Testis (tissue), 2 donors: ENCODE measurements at regions not wholly inside any gene's neighbourhood (a gene's known extent, or its start where the extent isn't known, plus 50 kb on each side); places are given as distances from the start of the nearest gene placed in this dataset.

ENCODE experiments used
- DNase-seq: peaks from one replicate; pipeline ENCODE4 v3.0.0-alpha.2; 2019
- H3K27ac ChIP-seq, 2 donors: fragments of 200-600 bp; sonication (generic); one replicate each; pipeline ENCODE4 v1.5.1; 2019
- H3K27me3 ChIP-seq: fragments of 200-600 bp; sonication (generic); one replicate; pipeline ENCODE4 v1.5.1; 2019
- H3K36me3 ChIP-seq: fragments of 200-600 bp; sonication (generic); one replicate; pipeline ENCODE4 v1.5.1; 2017; ENCODE audit warnings: low read depth; ENCODE audit errors: missing control alignments
- H3K4me1 ChIP-seq: fragments of 200-600 bp; sonication (generic); one replicate; pipeline ENCODE4 v1.5.1; 2019
- H3K4me3 ChIP-seq, 2 donors: fragments of 200-600 bp; sonication (generic); one replicate each; pipeline ENCODE4 v1.5.1; 2017 to 2019
- H3K9me3 ChIP-seq: fragments of 200-600 bp; sonication (generic); one replicate; pipeline ENCODE4 v1.5.1; 2017
- POLR2A ChIP-seq: fragments of 450-650 bp; IDR thresholded peaks from one replicate; pipeline ENCODE4 v1.6.1; 2017; ENCODE audit warnings: antibody characterized with exemption, mild to moderate bottlenecking, moderate library complexity
- WGBS, 2 donors: methylation state at CpG; one replicate each; pipeline ENCODE4 v1.1.5; 2018; 5-methylcytosine and 5-hydroxymethylcytosine counted together
- intact Hi-C: fragments of 100-400 bp; cut with DNase I; formaldehyde crosslinking; loops from one replicate; pipeline ENCODE4 v1.15.1; 2023; ENCODE audit warnings: low total_unique reads
- TF ChIP-seq, protein P1 (sequence below), 3 experiments: fragments of 450-650 bp in 2 of 3; fragments of 200-600 bp in 1 of 3; sonication (generic) in 1 of 3; IDR thresholded peaks; one replicate each; pipeline ENCODE4 v1.5.1; 2016 to 2019; ENCODE audit warnings: antibody characterized with exemption in 3 of 3, mild to moderate bottlenecking in 2 of 3, moderate library complexity in 1 of 3

DNA sequence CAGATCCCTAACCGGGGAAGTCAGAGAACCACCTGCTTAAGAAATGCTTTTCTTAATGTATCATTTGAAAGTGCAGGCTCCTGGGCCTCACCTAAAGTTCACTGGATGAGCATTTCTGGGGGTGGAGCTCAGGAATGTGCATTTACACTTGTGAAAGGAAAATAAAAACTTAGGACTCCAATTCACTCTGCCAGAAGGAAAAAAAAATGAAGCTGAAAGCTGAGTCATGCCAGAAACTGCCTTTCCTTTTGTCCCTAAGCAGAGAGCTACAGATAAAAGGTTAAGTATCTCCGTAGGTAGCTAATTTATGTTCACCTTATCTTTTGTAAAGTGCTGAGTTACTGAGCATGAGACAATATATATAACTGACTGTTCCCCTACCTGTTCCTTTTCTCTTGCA, 229.5 kb upstream of the MEX3C start:
- WGBS, 2 donors = 61 to 62% methylated on average over 2 of the region's 2 CpGs
- no peak for DNase-seq
- Histone ChIP-seq H3K4me1 (no peaks in the 10 kb centered on the region), H3K9me3 (no peaks in the 10 kb centered on the region), H3K4me3 (no peak overlapping the region), H3K27ac (no peak overlapping the region), H3K36me3 (no peaks in the 10 kb centered on the region), H3K27me3 (no peaks in the 10 kb centered on the region)
- intact Hi-C loops = no loop called here
- no peak for TF ChIP-seq POLR2A
- TF ChIP-seq, protein P1, sequence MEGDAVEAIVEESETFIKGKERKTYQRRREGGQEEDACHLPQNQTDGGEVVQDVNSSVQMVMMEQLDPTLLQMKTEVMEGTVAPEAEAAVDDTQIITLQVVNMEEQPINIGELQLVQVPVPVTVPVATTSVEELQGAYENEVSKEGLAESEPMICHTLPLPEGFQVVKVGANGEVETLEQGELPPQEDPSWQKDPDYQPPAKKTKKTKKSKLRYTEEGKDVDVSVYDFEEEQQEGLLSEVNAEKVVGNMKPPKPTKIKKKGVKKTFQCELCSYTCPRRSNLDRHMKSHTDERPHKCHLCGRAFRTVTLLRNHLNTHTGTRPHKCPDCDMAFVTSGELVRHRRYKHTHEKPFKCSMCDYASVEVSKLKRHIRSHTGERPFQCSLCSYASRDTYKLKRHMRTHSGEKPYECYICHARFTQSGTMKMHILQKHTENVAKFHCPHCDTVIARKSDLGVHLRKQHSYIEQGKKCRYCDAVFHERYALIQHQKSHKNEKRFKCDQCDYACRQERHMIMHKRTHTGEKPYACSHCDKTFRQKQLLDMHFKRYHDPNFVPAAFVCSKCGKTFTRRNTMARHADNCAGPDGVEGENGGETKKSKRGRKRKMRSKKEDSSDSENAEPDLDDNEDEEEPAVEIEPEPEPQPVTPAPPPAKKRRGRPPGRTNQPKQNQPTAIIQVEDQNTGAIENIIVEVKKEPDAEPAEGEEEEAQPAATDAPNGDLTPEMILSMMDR (IDR thresholded peaks at IDR 0.05) = no peak

- TF ChIP-seq, protein P1 (IDR thresholded peaks at IDR 0.05) = no peak
- TF ChIP-seq POLR2A = no peak
- H3K27ac ChIP-seq = no peak overlapping the region
- no peaks in the 10 kb centered on the region for H3K27me3 ChIP-seq
- intact Hi-C loops = no loop called here
- no peaks in the 10 kb centered on the region for H3K9me3 ChIP-seq
- H3K4me3 ChIP-seq = no peak overlapping the region
- DNase-seq = no peak
- H3K4me1 ChIP-seq = no peaks in the 10 kb centered on the region
- no peaks in the 10 kb centered on the region for H3K36me3 ChIP-seq
These were observed 232.2 kb upstream of the MEX3C start for GRCh38 chr18:51429644-51430043.

DNA sequence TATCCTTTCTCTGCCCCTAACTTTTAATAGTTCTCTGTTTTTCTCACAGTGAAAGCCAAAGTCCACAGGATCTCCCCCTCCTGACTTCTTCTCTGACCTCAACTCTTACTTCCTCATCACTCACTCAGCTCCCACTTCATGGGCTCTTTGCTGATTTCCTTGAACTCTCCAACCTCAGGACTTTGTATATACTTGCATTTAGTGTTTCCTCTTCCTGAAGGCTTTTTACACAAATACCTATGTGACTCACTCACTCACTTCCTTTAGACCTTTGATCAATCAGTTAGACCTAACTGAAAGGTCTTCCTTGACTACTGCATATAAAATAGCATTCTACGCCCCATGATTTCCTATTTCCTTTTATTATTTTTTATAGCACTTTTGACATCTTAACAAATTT, 233.1 kb upstream of the MEX3C start:
- Histone ChIP-seq H3K9me3 (no peaks in the 10 kb centered on the region), H3K4me1 (no peaks in the 10 kb centered on the region), H3K27me3 (no peaks in the 10 kb centered on the region), H3K4me3 (no peak overlapping the region), H3K27ac (no peak overlapping the region), H3K36me3 (no peaks in the 10 kb centered on the region)
- WGBS, 2 donors = 81 to 93% methylated on average over 1 of the region's 1 CpG
- no peak for DNase-seq
- TF ChIP-seq POLR2A = no peak
- TF ChIP-seq, protein P1 (IDR thresholded peaks at IDR 0.05) = no peak
- intact Hi-C loops = no loop called here

DNA sequence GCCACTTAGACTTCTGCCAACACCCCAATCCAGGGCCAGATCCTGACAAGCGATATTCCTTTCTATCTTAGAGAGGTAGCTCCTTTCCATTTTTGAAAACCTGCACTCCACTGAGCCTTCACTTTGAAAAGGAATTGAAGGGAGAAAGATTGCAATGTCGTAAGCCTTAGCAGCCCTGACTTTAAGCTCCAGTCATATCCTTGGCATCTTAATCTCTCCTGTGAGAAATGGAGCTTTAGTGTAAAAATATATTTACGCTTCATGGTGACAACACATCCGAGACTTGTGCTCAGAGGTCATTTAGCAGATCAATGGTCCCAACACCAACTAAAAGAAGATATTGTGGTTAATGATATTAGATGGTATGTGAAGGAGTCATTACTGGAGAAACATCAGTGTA, 235.8 kb upstream of the MEX3C start:
- H3K27ac ChIP-seq = no peak overlapping the region
- TF ChIP-seq, protein P1 (IDR thresholded peaks at IDR 0.05) = no peak
- TF ChIP-seq POLR2A = no peak
- no peaks in the 10 kb centered on the region for H3K4me1 ChIP-seq
- no peaks in the 10 kb centered on the region for H3K9me3 ChIP-seq
- H3K27me3 ChIP-seq = no peaks in the 10 kb centered on the region
- whole genome bisulfite sequencing, 2 donors = 91 to 92% methylated on average over 4 of the region's 4 CpGs
- H3K4me3 ChIP-seq = no peak overlapping the region
- no peak for DNase-seq
- intact Hi-C loops = no loop called here
- H3K36me3 ChIP-seq = no peaks in the 10 kb centered on the region

DNA sequence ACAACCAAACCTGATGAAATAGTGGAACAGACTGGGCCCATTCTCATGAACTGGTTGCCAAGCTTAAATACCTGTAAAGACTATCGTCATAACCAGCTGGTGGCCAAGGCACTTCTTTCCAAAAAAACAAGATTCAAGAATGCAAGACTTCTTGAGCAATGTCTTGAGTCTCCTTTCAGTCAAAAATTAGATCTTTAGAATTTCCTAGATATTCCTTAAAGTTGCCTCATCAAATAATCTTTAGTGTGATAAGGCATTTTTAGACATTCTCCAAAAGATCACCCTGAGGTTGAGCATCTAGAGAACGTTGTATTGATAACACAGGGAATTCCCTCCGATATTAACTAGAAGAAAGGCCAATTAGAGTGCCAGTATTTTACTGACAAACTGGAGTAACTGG, 236.4 kb upstream of the MEX3C start:
- no peaks in the 10 kb centered on the region for H3K4me1 ChIP-seq
- WGBS, 2 donors = 70 to 79% methylated on average over 3 of the region's 3 CpGs
- no peaks in the 10 kb centered on the region for H3K9me3 ChIP-seq
- intact Hi-C loops = no loop called here
- H3K27me3 ChIP-seq = no peaks in the 10 kb centered on the region
- no peak overlapping the region for H3K27ac ChIP-seq
- no peaks in the 10 kb centered on the region for H3K36me3 ChIP-seq
- no peak overlapping the region for H3K4me3 ChIP-seq
- no peak for TF ChIP-seq POLR2A
- TF ChIP-seq, protein P1 (IDR thresholded peaks at IDR 0.05) = no peak
- no peak for DNase-seq
